HepG2 (cell line): ENCODE measurements at regions not wholly inside any gene's neighbourhood (a gene's known extent, or its start where the extent isn't known, plus 50 kb on each side); places are given as distances from the start of the nearest gene placed in this dataset.

ENCODE experiments used
- AKAP8 ChIP-seq: sonication (generic); formaldehyde crosslinking; IDR thresholded peaks from 2 replicates; pipeline ENCODE4 v1.5.1; 2020; ENCODE audit warnings: mild to moderate bottlenecking, missing genetic modification reagents
- HES4 ChIP-seq: sonication (generic); formaldehyde crosslinking; IDR thresholded peaks from 2 replicates; pipeline ENCODE4 v1.9.0; 2021; ENCODE audit warnings: mild to moderate bottlenecking, missing genetic modification reagents, borderline replicate concordance
- ISX ChIP-seq: sonication (generic); formaldehyde crosslinking; conservative IDR thresholded peaks from 2 replicates; pipeline ENCODE4 v1.5.0; 2020; ENCODE audit warnings: missing genetic modification reagents
- KMT2B ChIP-seq: IDR thresholded peaks from 2 replicates; pipeline ENCODE4 v1.6.1; 2016; ENCODE audit warnings: missing genetic modification reagents, missing compliant biosample characterization
- MTA1 ChIP-seq: sonication (generic); formaldehyde crosslinking; IDR thresholded peaks from 2 replicates; pipeline ENCODE4 v1.4.0; 2020; ENCODE audit warnings: missing genetic modification reagents, mild to moderate bottlenecking, borderline replicate concordance
- MTA3 ChIP-seq: sonication (generic); formaldehyde crosslinking; IDR thresholded peaks from 2 replicates; pipeline ENCODE4 v1.4.0; 2020; ENCODE audit warnings: missing genetic modification reagents
- MYC ChIP-seq: sonication (generic); formaldehyde crosslinking; IDR thresholded peaks from 2 replicates; pipeline ENCODE4 v1.9.0; 2021; ENCODE audit warnings: missing genetic modification reagents, borderline replicate concordance
- NCOA1 ChIP-seq: sonication (generic); formaldehyde crosslinking; IDR thresholded peaks from 2 replicates; pipeline ENCODE4 v1.9.0; 2021; ENCODE audit warnings: missing genetic modification reagents
- NKX3-1 ChIP-seq: sonication (generic); formaldehyde crosslinking; IDR thresholded peaks from 2 replicates; pipeline ENCODE4 v1.5.0; 2020; ENCODE audit warnings: missing genetic modification reagents
- NRL ChIP-seq: sonication (generic); formaldehyde crosslinking; IDR thresholded peaks from 2 replicates; pipeline ENCODE4 v1.5.0; 2020; ENCODE audit warnings: missing genetic modification reagents, mild to moderate bottlenecking, moderate library complexity, borderline replicate concordance
- SMAD1 ChIP-seq: sonication (generic); formaldehyde crosslinking; IDR thresholded peaks from 2 replicates; pipeline ENCODE4 v1.4.0; 2020; ENCODE audit warnings: missing genetic modification reagents, low read depth, mild to moderate bottlenecking, borderline replicate concordance
- ZBTB7B ChIP-seq: sonication (generic); formaldehyde crosslinking; IDR thresholded peaks from 2 replicates; pipeline ENCODE4 v1.4.0; 2020; ENCODE audit warnings: missing genetic modification reagents
- ZNF180 ChIP-seq: sonication (generic); formaldehyde crosslinking; IDR thresholded peaks from 2 replicates; pipeline ENCODE4 v1.4.0; 2020; ENCODE audit warnings: low read depth, missing genetic modification reagents, borderline replicate concordance
- ZNF367 ChIP-seq: sonication (generic); formaldehyde crosslinking; IDR thresholded peaks from 2 replicates; pipeline ENCODE4 v1.4.0; 2020; ENCODE audit warnings: missing genetic modification reagents, borderline replicate concordance
- ZNF530 ChIP-seq: sonication (generic); formaldehyde crosslinking; IDR thresholded peaks from 2 replicates; pipeline ENCODE4 v1.5.0; 2020; ENCODE audit warnings: low read depth, mild to moderate bottlenecking, missing genetic modification reagents
- ZNF569 ChIP-seq: sonication (generic); formaldehyde crosslinking; IDR thresholded peaks from 2 replicates; pipeline ENCODE4 v1.5.0; 2020; ENCODE audit warnings: mild to moderate bottlenecking, missing genetic modification reagents, moderate library complexity, borderline replicate concordance
- ZNF777 ChIP-seq: sonication (generic); formaldehyde crosslinking; IDR thresholded peaks from 2 replicates; pipeline ENCODE4 v1.4.0; 2020; ENCODE audit warnings: missing genetic modification reagents
- TF ChIP-seq, protein P1 (sequence below): fragments of 450-650 bp; IDR thresholded peaks from 2 replicates; pipeline ENCODE4 v1.6.1; 2017
- TF ChIP-seq, protein P2 (sequence below): IDR thresholded peaks from 2 replicates; pipeline ENCODE4 v1.6.1; 2018; ENCODE audit warnings: missing genetic modification reagents, mild to moderate bottlenecking, missing compliant biosample characterization
- TF ChIP-seq, protein P3 (sequence below): IDR thresholded peaks from 2 replicates; pipeline ENCODE4 v1.6.1; 2012; ENCODE audit warnings: inconsistent platforms
- TF ChIP-seq, protein P4 (sequence below): sonication (generic); formaldehyde crosslinking; IDR thresholded peaks from 2 replicates; pipeline ENCODE4 v1.4.0; 2020; ENCODE audit warnings: low read depth, mild to moderate bottlenecking, missing genetic modification reagents
- TF ChIP-seq, protein P5 (sequence below): sonication (generic); formaldehyde crosslinking; IDR thresholded peaks from 2 replicates; pipeline ENCODE4 v1.4.0; 2020; ENCODE audit warnings: mild to moderate bottlenecking, missing genetic modification reagents
- TF ChIP-seq, protein P6 (sequence below): sonication (generic); formaldehyde crosslinking; IDR thresholded peaks from 2 replicates; pipeline ENCODE4 v1.8.1; 2023; ENCODE audit warnings: mild to moderate bottlenecking, missing genetic modification reagents

DNA sequence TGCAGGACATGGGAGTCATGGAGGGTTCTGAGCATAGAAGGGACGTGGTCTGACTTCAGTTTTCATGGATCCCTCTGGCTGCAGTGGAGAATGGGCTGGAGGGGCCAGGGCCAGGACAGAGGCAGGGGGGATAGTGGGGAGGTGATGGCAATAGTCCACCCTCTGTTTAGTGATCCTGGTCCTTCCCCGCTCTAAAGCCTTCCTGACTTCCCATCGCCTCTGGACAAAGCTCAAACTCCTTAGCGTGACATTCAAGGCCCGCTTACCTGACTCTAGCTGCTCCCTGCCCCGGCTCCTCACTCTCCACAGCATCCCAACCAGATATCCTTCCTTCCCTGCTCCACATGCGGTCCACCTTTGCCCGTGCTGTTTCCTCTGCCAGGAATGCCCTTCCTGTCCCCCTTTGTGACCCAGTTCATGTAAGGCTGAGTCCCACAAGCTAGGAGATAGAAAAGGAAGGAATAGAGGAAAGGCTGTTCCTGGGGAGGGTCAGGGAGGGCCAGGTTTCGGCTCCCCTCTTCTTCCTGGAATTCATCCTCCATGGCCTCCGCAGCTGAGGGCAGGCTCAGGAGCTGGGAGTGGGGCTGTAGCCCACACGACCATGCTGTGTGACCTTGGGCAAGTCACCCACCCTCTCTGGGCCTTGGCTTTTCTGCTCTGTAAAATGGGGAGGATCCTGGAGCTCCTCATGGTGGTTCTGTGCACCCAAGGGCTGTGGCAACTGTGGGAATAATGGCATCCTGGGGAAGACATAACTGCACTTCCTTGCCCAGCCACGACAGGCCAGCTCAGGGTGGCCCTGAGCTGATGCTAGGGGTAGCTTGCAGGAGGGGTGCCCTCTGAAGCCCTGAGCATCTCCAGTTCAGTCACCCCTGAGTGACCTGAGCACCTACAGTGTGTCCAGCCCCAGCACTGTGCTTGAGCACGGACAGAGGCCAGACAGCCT is 116.1 kb downstream of the CEBPB start (continued):
- TF ChIP-seq ZNF367 (CRISPR knock-in tag), result no peak
- peak; percentile 58; the same call in 1 of the 2 replicates for TF ChIP-seq ZBTB7B (CRISPR knock-in tag)
- TF ChIP-seq ZNF569 (CRISPR knock-in tag), result no peak
- TF ChIP-seq HES4 (CRISPR knock-in tag), result 0 out of 2 replicates have a peak, but pooled peaks have one; percentile 27
- no peak; the same call in 1 of the 2 replicates for TF ChIP-seq AKAP8 (CRISPR knock-in tag)
- no peak for TF ChIP-seq MYC
- TF ChIP-seq, protein P1, sequence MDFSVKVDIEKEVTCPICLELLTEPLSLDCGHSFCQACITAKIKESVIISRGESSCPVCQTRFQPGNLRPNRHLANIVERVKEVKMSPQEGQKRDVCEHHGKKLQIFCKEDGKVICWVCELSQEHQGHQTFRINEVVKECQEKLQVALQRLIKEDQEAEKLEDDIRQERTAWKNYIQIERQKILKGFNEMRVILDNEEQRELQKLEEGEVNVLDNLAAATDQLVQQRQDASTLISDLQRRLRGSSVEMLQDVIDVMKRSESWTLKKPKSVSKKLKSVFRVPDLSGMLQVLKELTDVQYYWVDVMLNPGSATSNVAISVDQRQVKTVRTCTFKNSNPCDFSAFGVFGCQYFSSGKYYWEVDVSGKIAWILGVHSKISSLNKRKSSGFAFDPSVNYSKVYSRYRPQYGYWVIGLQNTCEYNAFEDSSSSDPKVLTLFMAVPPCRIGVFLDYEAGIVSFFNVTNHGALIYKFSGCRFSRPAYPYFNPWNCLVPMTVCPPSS, result no peak
- no peak for TF ChIP-seq ISX (CRISPR knock-in tag)
- TF ChIP-seq, protein P2, sequence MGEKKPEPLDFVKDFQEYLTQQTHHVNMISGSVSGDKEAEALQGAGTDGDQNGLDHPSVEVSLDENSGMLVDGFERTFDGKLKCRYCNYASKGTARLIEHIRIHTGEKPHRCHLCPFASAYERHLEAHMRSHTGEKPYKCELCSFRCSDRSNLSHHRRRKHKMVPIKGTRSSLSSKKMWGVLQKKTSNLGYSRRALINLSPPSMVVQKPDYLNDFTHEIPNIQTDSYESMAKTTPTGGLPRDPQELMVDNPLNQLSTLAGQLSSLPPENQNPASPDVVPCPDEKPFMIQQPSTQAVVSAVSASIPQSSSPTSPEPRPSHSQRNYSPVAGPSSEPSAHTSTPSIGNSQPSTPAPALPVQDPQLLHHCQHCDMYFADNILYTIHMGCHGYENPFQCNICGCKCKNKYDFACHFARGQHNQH (CRISPR knock-in tag), result peak; percentile 38; the same call in 1 of the 2 replicates
- peak; percentile 72; the same call in 1 of the 2 replicates for TF ChIP-seq MTA3
- TF ChIP-seq KMT2B (CRISPR knock-in tag), result peak; percentile 13; the same call in 1 of the 2 replicates
- no peak for TF ChIP-seq NRL (CRISPR knock-in tag)
- no peak for TF ChIP-seq NCOA1 (CRISPR knock-in tag)
- peak; percentile 29; the same call in 1 of the 2 replicates for TF ChIP-seq SMAD1 (CRISPR knock-in tag)
- TF ChIP-seq, protein P3, sequence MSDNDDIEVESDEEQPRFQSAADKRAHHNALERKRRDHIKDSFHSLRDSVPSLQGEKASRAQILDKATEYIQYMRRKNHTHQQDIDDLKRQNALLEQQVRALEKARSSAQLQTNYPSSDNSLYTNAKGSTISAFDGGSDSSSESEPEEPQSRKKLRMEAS, result no peak
- TF ChIP-seq ZNF180 (CRISPR knock-in tag), result no peak
- TF ChIP-seq ZNF777 (CRISPR knock-in tag), result no peak
- TF ChIP-seq, protein P4, sequence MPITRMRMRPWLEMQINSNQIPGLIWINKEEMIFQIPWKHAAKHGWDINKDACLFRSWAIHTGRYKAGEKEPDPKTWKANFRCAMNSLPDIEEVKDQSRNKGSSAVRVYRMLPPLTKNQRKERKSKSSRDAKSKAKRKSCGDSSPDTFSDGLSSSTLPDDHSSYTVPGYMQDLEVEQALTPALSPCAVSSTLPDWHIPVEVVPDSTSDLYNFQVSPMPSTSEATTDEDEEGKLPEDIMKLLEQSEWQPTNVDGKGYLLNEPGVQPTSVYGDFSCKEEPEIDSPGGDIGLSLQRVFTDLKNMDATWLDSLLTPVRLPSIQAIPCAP (CRISPR knock-in tag), result no peak
- TF ChIP-seq, protein P5, sequence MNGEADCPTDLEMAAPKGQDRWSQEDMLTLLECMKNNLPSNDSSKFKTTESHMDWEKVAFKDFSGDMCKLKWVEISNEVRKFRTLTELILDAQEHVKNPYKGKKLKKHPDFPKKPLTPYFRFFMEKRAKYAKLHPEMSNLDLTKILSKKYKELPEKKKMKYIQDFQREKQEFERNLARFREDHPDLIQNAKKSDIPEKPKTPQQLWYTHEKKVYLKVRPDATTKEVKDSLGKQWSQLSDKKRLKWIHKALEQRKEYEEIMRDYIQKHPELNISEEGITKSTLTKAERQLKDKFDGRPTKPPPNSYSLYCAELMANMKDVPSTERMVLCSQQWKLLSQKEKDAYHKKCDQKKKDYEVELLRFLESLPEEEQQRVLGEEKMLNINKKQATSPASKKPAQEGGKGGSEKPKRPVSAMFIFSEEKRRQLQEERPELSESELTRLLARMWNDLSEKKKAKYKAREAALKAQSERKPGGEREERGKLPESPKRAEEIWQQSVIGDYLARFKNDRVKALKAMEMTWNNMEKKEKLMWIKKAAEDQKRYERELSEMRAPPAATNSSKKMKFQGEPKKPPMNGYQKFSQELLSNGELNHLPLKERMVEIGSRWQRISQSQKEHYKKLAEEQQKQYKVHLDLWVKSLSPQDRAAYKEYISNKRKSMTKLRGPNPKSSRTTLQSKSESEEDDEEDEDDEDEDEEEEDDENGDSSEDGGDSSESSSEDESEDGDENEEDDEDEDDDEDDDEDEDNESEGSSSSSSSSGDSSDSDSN (CRISPR knock-in tag), result no peak
- TF ChIP-seq MTA1, result no peak
- TF ChIP-seq ZNF530 (CRISPR knock-in tag), result peak; percentile 87; the same call in 1 of the 2 replicates
- TF ChIP-seq NKX3-1 (CRISPR knock-in tag), result no peak
- TF ChIP-seq, protein P6, sequence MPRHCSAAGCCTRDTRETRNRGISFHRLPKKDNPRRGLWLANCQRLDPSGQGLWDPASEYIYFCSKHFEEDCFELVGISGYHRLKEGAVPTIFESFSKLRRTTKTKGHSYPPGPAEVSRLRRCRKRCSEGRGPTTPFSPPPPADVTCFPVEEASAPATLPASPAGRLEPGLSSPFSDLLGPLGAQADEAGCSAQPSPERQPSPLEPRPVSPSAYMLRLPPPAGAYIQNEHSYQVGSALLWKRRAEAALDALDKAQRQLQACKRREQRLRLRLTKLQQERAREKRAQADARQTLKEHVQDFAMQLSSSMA (CRISPR knock-in tag), result no peak
